ENCODE measurements at regions not wholly inside any gene's neighbourhood (a gene's known extent, or its start where the extent isn't known, plus 50 kb on each side); places are given as distances from the start of the nearest gene placed in this dataset.

GRCh38 chr9:13688223-13688989 lies 408.9 kb upstream of the MPDZ start (continued):
- TF ChIP-seq, protein P1, sequence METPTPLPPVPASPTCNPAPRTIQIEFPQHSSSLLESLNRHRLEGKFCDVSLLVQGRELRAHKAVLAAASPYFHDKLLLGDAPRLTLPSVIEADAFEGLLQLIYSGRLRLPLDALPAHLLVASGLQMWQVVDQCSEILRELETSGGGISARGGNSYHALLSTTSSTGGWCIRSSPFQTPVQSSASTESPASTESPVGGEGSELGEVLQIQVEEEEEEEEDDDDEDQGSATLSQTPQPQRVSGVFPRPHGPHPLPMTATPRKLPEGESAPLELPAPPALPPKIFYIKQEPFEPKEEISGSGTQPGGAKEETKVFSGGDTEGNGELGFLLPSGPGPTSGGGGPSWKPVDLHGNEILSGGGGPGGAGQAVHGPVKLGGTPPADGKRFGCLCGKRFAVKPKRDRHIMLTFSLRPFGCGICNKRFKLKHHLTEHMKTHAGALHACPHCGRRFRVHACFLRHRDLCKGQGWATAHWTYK (CRISPR knock-in tag; IDR thresholded peaks at IDR 0.05): no peak

DNA sequence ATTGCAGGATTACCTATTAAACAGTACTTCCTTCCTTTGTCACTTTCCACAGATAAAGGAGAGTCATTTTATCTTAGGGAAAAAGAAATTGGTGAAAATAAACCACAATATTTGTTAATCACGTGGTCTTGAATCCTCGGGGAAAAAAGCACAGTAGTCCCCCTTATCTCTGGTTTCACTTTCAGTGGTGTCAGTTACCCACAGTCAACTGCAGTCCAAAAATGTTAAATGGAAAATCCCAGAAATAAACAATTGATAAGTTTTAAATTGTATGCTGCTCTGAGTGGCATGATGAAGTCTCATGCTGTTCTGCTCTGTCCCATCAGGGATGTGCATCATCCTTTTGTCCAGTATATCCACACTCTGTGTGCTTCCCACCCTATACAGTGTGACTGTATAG lies 405.2 kb upstream of the MPDZ start:
- TF ChIP-seq, protein P2, sequence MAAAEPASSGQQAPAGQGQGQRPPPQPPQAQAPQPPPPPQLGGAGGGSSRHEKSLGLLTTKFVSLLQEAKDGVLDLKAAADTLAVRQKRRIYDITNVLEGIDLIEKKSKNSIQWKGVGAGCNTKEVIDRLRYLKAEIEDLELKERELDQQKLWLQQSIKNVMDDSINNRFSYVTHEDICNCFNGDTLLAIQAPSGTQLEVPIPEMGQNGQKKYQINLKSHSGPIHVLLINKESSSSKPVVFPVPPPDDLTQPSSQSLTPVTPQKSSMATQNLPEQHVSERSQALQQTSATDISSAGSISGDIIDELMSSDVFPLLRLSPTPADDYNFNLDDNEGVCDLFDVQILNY (CRISPR knock-in tag; IDR thresholded peaks at IDR 0.05): no peak
- TF ChIP-seq, protein P1 (CRISPR knock-in tag; IDR thresholded peaks at IDR 0.05): no peak
- TF ChIP-seq, protein P3, sequence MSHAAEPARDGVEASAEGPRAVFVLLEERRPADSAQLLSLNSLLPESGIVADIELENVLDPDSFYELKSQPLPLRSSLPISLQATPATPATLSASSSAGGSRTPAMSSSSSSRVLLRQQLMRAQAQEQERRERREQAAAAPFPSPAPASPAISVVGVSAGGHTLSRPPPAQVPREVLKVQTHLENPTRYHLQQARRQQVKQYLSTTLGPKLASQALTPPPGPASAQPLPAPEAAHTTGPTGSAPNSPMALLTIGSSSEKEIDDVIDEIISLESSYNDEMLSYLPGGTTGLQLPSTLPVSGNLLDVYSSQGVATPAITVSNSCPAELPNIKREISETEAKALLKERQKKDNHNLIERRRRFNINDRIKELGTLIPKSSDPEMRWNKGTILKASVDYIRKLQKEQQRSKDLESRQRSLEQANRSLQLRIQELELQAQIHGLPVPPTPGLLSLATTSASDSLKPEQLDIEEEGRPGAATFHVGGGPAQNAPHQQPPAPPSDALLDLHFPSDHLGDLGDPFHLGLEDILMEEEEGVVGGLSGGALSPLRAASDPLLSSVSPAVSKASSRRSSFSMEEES (CRISPR knock-in tag; IDR thresholded peaks at IDR 0.05): peak; percentile 57
- H3K9ac ChIP-seq (ENCODE audit: insufficient read depth in 1 of 2, low read depth in 2 of 2, low read length in 2 of 2): no peak overlapping the region
- H3K9me1 ChIP-seq (ENCODE audit: control insufficient read depth, insufficient read depth, low read length): no peaks in the 10 kb centered on the region
- WGBS (ENCODE audit: insufficient coverage, low coverage, missing lambda C conversion rate): 0% methylated on average over 2 of the region's 2 CpGs
- intact Hi-C loops (cut with micrococcal nuclease) (loop anchor here (5.0 kb wide), 1 partner anchor 257 kb away; no protein-coding TSS in a partner anchor), in situ Hi-C loops (cut with MboI) (no loop called here)
- H3K4me3 ChIP-seq: no peak overlapping the region
- no peaks in the 10 kb centered on the region for H3K27me3 ChIP-seq (ENCODE audit: control insufficient read depth in 2 of 2, insufficient read depth in 2 of 2, low read length in 2 of 2)
- no peak overlapping the region for H2AFZ ChIP-seq (ENCODE audit: low read depth, low read length)
- no peak for ATAC-seq
- no TSS peak for BruUV-seq (replicated peaks)
- no peak for DNase-seq (ENCODE audit: extremely low read depth in 1 of 4, low spot score in 3 of 4)
- CTCF ChIA-PET (ENCODE audit: low intra/inter-chr PET ratio): no interaction called here
- H3K79me2 ChIP-seq (ENCODE audit: control insufficient read depth, insufficient read depth, low read length): no peaks in the 10 kb centered on the region
- no peaks in the 10 kb centered on the region for H4K20me1 ChIP-seq (replicated peaks; ENCODE audit: control insufficient read depth, insufficient read depth, low read length)
- no peaks in the 10 kb centered on the region for H3K4me1 ChIP-seq (replicated peaks in 1 of 2; ENCODE audit: control insufficient read depth in 2 of 2, insufficient read depth in 2 of 2, low read length in 2 of 2)
- no peak overlapping the region for H3K4me2 ChIP-seq (ENCODE audit: insufficient read depth, low read length)
- FAIRE-seq: no peak
- no peak overlapping the region for H3K27ac ChIP-seq (ENCODE audit: extremely low read depth, low read depth, low read length)
- H3K9me3 ChIP-seq (replicated peaks; ENCODE audit: control insufficient read depth, insufficient read depth, low read depth, low read length): no peaks in the 10 kb centered on the region
- H3K36me3 ChIP-seq (ENCODE audit: control insufficient read depth, insufficient read depth, low read length): no peaks in the 10 kb centered on the region
- POLR2A ChIA-PET: no interaction called here

Data from K562 (cell line).